NCI-H524 (cell line): ENCODE measurements at regions not wholly inside any gene's neighbourhood (a gene's known extent, or its start where the extent isn't known, plus 50 kb on each side); places are given as distances from the start of the nearest gene placed in this dataset.

Experiments
- DNase-seq, 2 experiments: peaks; one replicate each; lab custom pipeline; 2025; lab: John Stamatoyannopoulos, UW

- peak; percentile 65 to 93 for DNase-seq
These were observed 1011.7 kb downstream of the SQOR start for GRCh38 chr15:46646490-46646889.

GRCh38 chr15:46647046-46647445, 1012.2 kb downstream of the SQOR start:
- no peak for DNase-seq

GRCh38 chr15:46652266-46652665, 1017.4 kb downstream of the SQOR start:
- DNase-seq: no peak

GRCh38 chr15:46654993-46655392, 1020.2 kb downstream of the SQOR start:
- no peak for DNase-seq

GRCh38 chr15:46660096-46660842, 1025.4 kb downstream of the SQOR start:
- no peak for DNase-seq

GRCh38 chr15:46670258-46670657, 1035.4 kb downstream of the SQOR start:
- DNase-seq: no peak

- DNase-seq: no peak
These were observed 1036.5 kb downstream of the SQOR start for GRCh38 chr15:46671336-46671735.

- DNase-seq: no peak
These were observed 1037.2 kb downstream of the SQOR start for GRCh38 chr15:46672041-46672440.

GRCh38 chr15:46676233-46677206, 1040.8 kb upstream of the SEMA6D start:
- DNase-seq: no peak

- no peak for DNase-seq
These were observed 1039.8 kb upstream of the SEMA6D start for GRCh38 chr15:46677491-46677890.

- DNase-seq: no peak
These were observed 1035.4 kb upstream of the SEMA6D start for GRCh38 chr15:46681901-46682300.

- no peak for DNase-seq
These were observed 1034.1 kb upstream of the SEMA6D start for GRCh38 chr15:46682969-46683791.

- no peak for DNase-seq
These were observed 1032.2 kb upstream of the SEMA6D start for GRCh38 chr15:46685096-46685495.

GRCh38 chr15:46685681-46686080, 1031.6 kb upstream of the SEMA6D start:
- no peak for DNase-seq

- DNase-seq: no peak
These were observed 1021.0 kb upstream of the SEMA6D start for GRCh38 chr15:46696281-46696680.

GRCh38 chr15:46701346-46701745, 1016.0 kb upstream of the SEMA6D start:
- no peak for DNase-seq

- no peak for DNase-seq
These were observed 1015.4 kb upstream of the SEMA6D start for GRCh38 chr15:46701896-46702295.

GRCh38 chr15:46703020-46703861, 1014.1 kb upstream of the SEMA6D start:
- DNase-seq: no peak

- no peak for DNase-seq
These were observed 1013.3 kb upstream of the SEMA6D start for GRCh38 chr15:46703871-46704637.

- DNase-seq: no peak
These were observed 1009.9 kb upstream of the SEMA6D start for GRCh38 chr15:46707452-46707851.
